ENCODE measurements at regions not wholly inside any gene's neighbourhood (a gene's known extent, or its start where the extent isn't known, plus 50 kb on each side); places are given as distances from the start of the nearest gene placed in this dataset.

GRCh38 chr17:62913991-62914570, 52.0 kb upstream of the TANC2 start:
- no peak for ATAC-seq

- ATAC-seq, result no peak
Observed at GRCh38 chr17:62912363-62912762, 53.7 kb upstream of the TANC2 start.

GRCh38 chr17:62911114-62911513, 54.9 kb upstream of the TANC2 start:
- no peak for ATAC-seq

GRCh38 chr17:62910277-62910676, 55.8 kb upstream of the TANC2 start:
- no peak for ATAC-seq

GRCh38 chr17:62907961-62908360, 58.1 kb upstream of the TANC2 start:
- ATAC-seq, result peak; percentile 31

- no peak for ATAC-seq
Observed at GRCh38 chr17:62906881-62907280, 59.2 kb upstream of the TANC2 start.

- no peak for ATAC-seq
Observed at GRCh38 chr17:62905233-62905632, 60.8 kb upstream of the TANC2 start.

- no peak for ATAC-seq
Observed at GRCh38 chr17:62902531-62903220, 63.4 kb upstream of the TANC2 start.

GRCh38 chr17:62901544-62901943, 64.5 kb upstream of the TANC2 start:
- no peak for ATAC-seq

- no peak for ATAC-seq
Observed at GRCh38 chr17:62900096-62900495, 65.9 kb upstream of the TANC2 start.

GRCh38 chr17:62899361-62899760, 66.7 kb upstream of the TANC2 start:
- peak; percentile 63 for ATAC-seq

GRCh38 chr17:62898239-62898864, 67.7 kb upstream of the TANC2 start:
- no peak for ATAC-seq

GRCh38 chr17:62897706-62898105, 68.3 kb upstream of the TANC2 start:
- no peak for ATAC-seq

- peak; percentile 28 for ATAC-seq
Observed at GRCh38 chr17:62895320-62896301, 70.4 kb upstream of the TANC2 start.

GRCh38 chr17:62892870-62893338, 73.1 kb upstream of the TANC2 start:
- peak; percentile 98 for ATAC-seq

- no peak for ATAC-seq
Observed at GRCh38 chr17:62892061-62892675, 73.9 kb upstream of the TANC2 start.

- ATAC-seq, result no peak
Observed at GRCh38 chr17:62891659-62892058, 74.4 kb upstream of the TANC2 start.

GRCh38 chr17:62888765-62889164, 77.3 kb upstream of the TANC2 start:
- ATAC-seq, result no peak

GRCh38 chr17:62888148-62888547, 77.9 kb upstream of the TANC2 start:
- no peak for ATAC-seq

GRCh38 chr17:62887437-62887836, 78.6 kb upstream of the TANC2 start:
- ATAC-seq, result no peak

GRCh38 chr17:62884781-62885180, 76.7 kb upstream of the MARCHF10 start:
- ATAC-seq, result no peak

- peak; percentile 37 for ATAC-seq
Observed at GRCh38 chr17:62882878-62883277, 74.8 kb upstream of the MARCHF10 start.

Data from esophagus mucosa (tissue), 1 donor.